HCT116 (cell line): ENCODE measurements at regions not wholly inside any gene's neighbourhood (a gene's known extent, or its start where the extent isn't known, plus 50 kb on each side); places are given as distances from the start of the nearest gene placed in this dataset.

Source experiments
- ATAC-seq: fragments of 200-7000 bp; cut with Tn5 transposase; 2 replicates; pipeline ENCODE4 v1.9.1; 2020; ENCODE audit warnings: mild to moderate bottlenecking, moderate library complexity
- BruUV-seq: library from RNA; stranded (reverse); fragments of 400-500 nt; replicated peaks from 2 replicates; lab custom pipeline; 2021; lab: Mats Ljungman, UMichigan
- CTCF ChIA-PET: fragments of 300-600 bp; sonication (Branson Sonifier 250); formaldehyde crosslinking; loops from one replicate; lab custom pipeline; 2021; ENCODE audit warnings: antibody characterized with exemption; lab: Charles Lee
- POLR2A ChIA-PET: fragments of 300-600, 350-600 bp; sonication (Branson Sonifier 250); formaldehyde crosslinking; loops from one replicate; lab custom pipeline; 2021; ENCODE audit warnings: antibody characterized with exemption; lab: Charles Lee
- RAD21 ChIA-PET, 2 experiments: fragments of 300-600 bp; sonication (Branson Sonifier 250); formaldehyde crosslinking; loops; one replicate each; lab custom pipeline; 2023; ENCODE audit warnings: low total read pairs in 2 of 2; ENCODE audit not compliant: uncharacterized antibody in 2 of 2, unreplicated experiment in 2 of 2, low non-redundant PET in 1 of 2; lab: Charles Lee
- DNase-seq: peaks from one replicate; pipeline ENCODE4 v3.0.0-alpha.2; 2010; ENCODE audit warnings: low read depth, low spot score
- H2AFZ ChIP-seq: fragments of 200-600 bp; shearing (Covaris generic), sonication (generic); 2 replicates; pipeline ENCODE4 v1.6.1; 2017; ENCODE audit warnings: low read depth, mixed run types, mixed read lengths, antibody characterized with exemption, low read length; ENCODE audit not compliant: poor library complexity, severe bottlenecking
- H3K27ac ChIP-seq: 2 replicates; pipeline ENCODE4 v1.5.1; 2012; ENCODE audit warnings: low read depth, low read length
- H3K27me3 ChIP-seq: fragments of 200-600 bp; sonication (generic); 2 replicates; pipeline ENCODE4 v1.6.1; 2016; ENCODE audit warnings: mixed run types, low read length, mixed read lengths; ENCODE audit not compliant: insufficient read depth
- H3K36me3 ChIP-seq, 2 experiments: fragments of 200-500 bp in 1 of 2; fragments of 200-600 bp in 1 of 2; sonication (Bioruptor generic) in 1 of 2; sonication (generic) in 1 of 2; 2 replicates each; pipeline versions ENCODE4 v1.5.1 to v1.6.1; 2014 to 2016; ENCODE audit warnings: low read length in 2 of 2, inconsistent platforms in 1 of 2, mixed read lengths in 1 of 2, mixed run types in 1 of 2; ENCODE audit not compliant: insufficient read depth in 2 of 2, control insufficient read depth in 1 of 2
- H3K4me1 ChIP-seq, 2 experiments: fragments of 200-600 bp in 1 of 2; sonication (generic) in 1 of 2; 2 replicates each; pipeline versions ENCODE4 v1.5.1 to v1.6.1; 2012 to 2017; ENCODE audit warnings: low read length in 2 of 2, inconsistent platforms in 1 of 2, mild to moderate bottlenecking in 1 of 2, mixed read lengths in 1 of 2, mixed run types in 1 of 2, moderate library complexity in 1 of 2; ENCODE audit not compliant: insufficient read depth in 2 of 2, control insufficient read depth in 1 of 2
- H3K4me2 ChIP-seq: fragments of 200-600 bp; sonication (generic); 2 replicates; pipeline ENCODE4 v1.6.1; 2017; ENCODE audit warnings: mixed run types, low read length, mixed read lengths
- H3K4me3 ChIP-seq, 2 experiments: fragments of 200-600 bp in 1 of 2; sonication (generic) in 1 of 2; replicated peaks in 1 of 2; 2 replicates each; pipeline ENCODE4 v1.5.1; 2011 to 2016; ENCODE audit warnings: low read length in 2 of 2, control low read depth in 1 of 2, low read depth in 1 of 2, mild to moderate bottlenecking in 1 of 2, mixed read lengths in 1 of 2, mixed run types in 1 of 2
- H3K79me2 ChIP-seq: fragments of 200-600 bp; sonication (generic); 2 replicates; pipeline ENCODE4 v1.6.1; 2017; ENCODE audit warnings: mild to moderate bottlenecking, mixed run types, low read length, moderate library complexity, mixed read lengths; ENCODE audit not compliant: insufficient read depth
- H3K9ac ChIP-seq: fragments of 200-600 bp; sonication (generic); 2 replicates; pipeline ENCODE4 v1.6.1; 2016; ENCODE audit warnings: low read length, mixed read lengths
- H3K9me2 ChIP-seq: fragments of 200-600 bp; sonication (generic), shearing (Covaris generic); 2 replicates; pipeline ENCODE4 v1.6.1; 2017; ENCODE audit warnings: mixed run types, mild to moderate bottlenecking, moderate library complexity; ENCODE audit not compliant: insufficient read depth
- H3K9me3 ChIP-seq, 2 experiments: fragments of 200-500 bp in 1 of 2; fragments of 200-600 bp in 1 of 2; sonication (Bioruptor generic) in 1 of 2; sonication (generic) in 1 of 2; 2 replicates each; pipeline ENCODE4 v1.6.1; 2014 to 2017; ENCODE audit warnings: low read length in 2 of 2, mixed read lengths in 2 of 2, inconsistent platforms in 1 of 2, low read depth in 1 of 2, mild to moderate bottlenecking in 1 of 2, mixed run types in 1 of 2, moderate library complexity in 1 of 2; ENCODE audit not compliant: control insufficient read depth in 1 of 2, insufficient read depth in 1 of 2
- H4K20me1 ChIP-seq: fragments of 200-600 bp; sonication (generic), shearing (Covaris generic); 2 replicates; pipeline ENCODE4 v1.6.1; 2017; ENCODE audit warnings: mixed run types, mild to moderate bottlenecking, moderate library complexity; ENCODE audit not compliant: insufficient read depth
- CEBPB ChIP-seq: IDR thresholded peaks from 2 replicates; pipeline ENCODE4 v1.6.1; 2012; ENCODE audit warnings: low read depth
- EZH2 ChIP-seq: fragments of 200-600 bp; sonication (generic); IDR thresholded peaks from 2 replicates; pipeline ENCODE4 v1.6.1; 2017; ENCODE audit warnings: antibody characterized with exemption, mixed run types
- JUND ChIP-seq: IDR thresholded peaks from 2 replicates; pipeline ENCODE4 v1.6.1; 2012
- POLR2A ChIP-seq: IDR thresholded peaks from 2 replicates; pipeline ENCODE4 v1.7.0; 2011; ENCODE audit warnings: borderline replicate concordance; ENCODE audit not compliant: insufficient read depth, insufficient read length; ENCODE audit errors: extremely low read depth
- REST ChIP-seq: IDR thresholded peaks from 2 replicates; pipeline ENCODE4 v1.6.1; 2012; ENCODE audit warnings: low read depth
- SIN3A ChIP-seq: IDR thresholded peaks from 2 replicates; pipeline ENCODE4 v1.6.1; 2012; ENCODE audit warnings: low read depth
- ZBTB33 ChIP-seq: IDR thresholded peaks from 2 replicates; pipeline ENCODE4 v1.6.1; 2011; ENCODE audit warnings: mild to moderate bottlenecking, low read length, moderate library complexity; ENCODE audit not compliant: insufficient replicate concordance; ENCODE audit errors: extremely low read depth
- ZFX ChIP-seq: fragments of 450-650 bp; IDR thresholded peaks from 2 replicates; pipeline ENCODE4 v1.6.1; 2017
- ZNF274 ChIP-seq: fragments of 200-500 bp; sonication (Bioruptor generic); IDR thresholded peaks from 2 replicates; pipeline ENCODE4 v1.6.1; 2014; ENCODE audit warnings: mild to moderate bottlenecking, low read depth, low read length, inconsistent platforms
- intact Hi-C: fragments of 100-400 bp; cut with micrococcal nuclease; formaldehyde crosslinking; loops from 2 replicates; pipeline ENCODE4 v1.10.0; 2022

- ATAC-seq = no peak
- ChIA-PET RAD21 (no interaction called here), CTCF (no interaction called here), POLR2A (no interaction called here)
- Histone ChIP-seq H3K4me1 (no peaks in the 10 kb centered on the region), H2AFZ (no peak overlapping the region), H3K79me2 (no peaks in the 10 kb centered on the region), H3K9ac (no peak overlapping the region), H3K4me3 (no peak overlapping the region), H3K9me2 (no peaks in the 10 kb centered on the region), H3K9me3 (no peaks in the 10 kb centered on the region), H3K36me3 (no peaks in the 10 kb centered on the region), H3K27ac (no peak overlapping the region), H3K4me2 (no peak overlapping the region), H3K27me3 (no peaks in the 10 kb centered on the region), H4K20me1 (no peaks in the 10 kb centered on the region)
- TF ChIP-seq ZNF274 = no peak
- TF ChIP-seq ZFX = no peak
- no peak for TF ChIP-seq SIN3A
- TF ChIP-seq JUND = no peak
- TF ChIP-seq ZBTB33 = no peak
- no peak for TF ChIP-seq REST
- no peak for TF ChIP-seq POLR2A
- TF ChIP-seq EZH2 = no peak
- no peak for TF ChIP-seq CEBPB
- no TSS peak for BruUV-seq
- no peak for DNase-seq
- intact Hi-C loops = no loop called here
Measured at GRCh38 chr7:136186281-136186680, 209.1 kb upstream of the MTPN start.
